KMS-11 (cell line): ENCODE measurements at regions not wholly inside any gene's neighbourhood (a gene's known extent, or its start where the extent isn't known, plus 50 kb on each side); places are given as distances from the start of the nearest gene placed in this dataset.
"Not testable (repeated sequence)": the region's sequence is repeated elsewhere in the genome, so short reads cannot be mapped to it uniquely, and the experiment has no call there.

Experiments
- H2AFZ ChIP-seq: fragments of 200-600 bp; sonication (generic); 2 replicates; pipeline ENCODE4 v1.6.1; 2016; ENCODE audit warnings: antibody characterized with exemption, mixed run types, low read depth
- H3K27ac ChIP-seq: fragments of 200-600 bp; sonication (generic); 2 replicates; pipeline ENCODE4 v1.6.1; 2016; ENCODE audit warnings: mild to moderate bottlenecking, mixed run types
- H3K27me3 ChIP-seq: fragments of 200-600 bp; sonication (generic); 2 replicates; pipeline ENCODE4 v1.6.1; 2017; ENCODE audit warnings: mild to moderate bottlenecking, low read depth, mixed run types, moderate library complexity; ENCODE audit not compliant: insufficient read depth
- H3K36me3 ChIP-seq: fragments of 200-600 bp; sonication (generic); 2 replicates; pipeline ENCODE4 v1.6.1; 2017; ENCODE audit warnings: mild to moderate bottlenecking, mixed run types; ENCODE audit not compliant: insufficient read depth
- H3K4me1 ChIP-seq: fragments of 200-600 bp; sonication (generic); 2 replicates; pipeline ENCODE4 v1.6.1; 2016; ENCODE audit warnings: mild to moderate bottlenecking, low read depth, mixed run types; ENCODE audit not compliant: poor library complexity, severe bottlenecking
- H3K4me2 ChIP-seq: fragments of 200-600 bp; sonication (generic); 2 replicates; pipeline ENCODE4 v1.7.0; 2016; ENCODE audit warnings: mild to moderate bottlenecking, mixed run types
- H3K4me3 ChIP-seq: fragments of 200-600 bp; sonication (generic); IDR thresholded peaks from 2 replicates; pipeline ENCODE4 v1.6.1; 2017; ENCODE audit warnings: low read depth, low read length, mixed read lengths; ENCODE audit not compliant: insufficient read depth
- H3K79me2 ChIP-seq: fragments of 200-600 bp; sonication (generic); 2 replicates; pipeline ENCODE4 v1.6.1; 2016; ENCODE audit warnings: low read depth, mixed run types; ENCODE audit not compliant: insufficient read depth
- H3K9ac ChIP-seq: fragments of 200-600 bp; sonication (generic); 2 replicates; pipeline ENCODE4 v1.6.1; 2016; ENCODE audit warnings: mild to moderate bottlenecking, mixed run types
- H4K20me1 ChIP-seq: fragments of 200-600 bp; sonication (generic); 2 replicates; pipeline ENCODE4 v1.6.1; 2016; ENCODE audit warnings: mild to moderate bottlenecking, mixed run types; ENCODE audit not compliant: insufficient read depth
- CTCF ChIP-seq: fragments of 200-600 bp; sonication (generic); conservative IDR thresholded peaks from 2 replicates; pipeline ENCODE4 v1.6.1; 2017; ENCODE audit warnings: low read depth, mild to moderate bottlenecking, antibody characterized with exemption, low read length, moderate library complexity, mixed read lengths

GRCh38 chr11:60610702-60611101 lies 88.7 kb upstream of the MS4A8 start:
- Histone ChIP-seq H3K4me1 (no peaks in the 10 kb centered on the region), H2AFZ (no peak overlapping the region), H3K9ac (no peak overlapping the region), H3K4me2 (no peak overlapping the region), H3K79me2 (no peaks in the 10 kb centered on the region), H4K20me1 (no peaks in the 10 kb centered on the region), H3K27ac (no peak overlapping the region), H3K36me3 (no peaks in the 10 kb centered on the region), H3K4me3 (no peak overlapping the region), H3K27me3 (no peaks in the 10 kb centered on the region)
- TF ChIP-seq CTCF: no peak

- no peak for TF ChIP-seq CTCF
- Histone ChIP-seq H3K27ac (no peak overlapping the region), H4K20me1 (no peaks in the 10 kb centered on the region), H3K4me2 (no peak overlapping the region), H3K79me2 (no peaks in the 10 kb centered on the region), H2AFZ (no peak overlapping the region), H3K4me3 (no peak overlapping the region), H3K36me3 (no peaks in the 10 kb centered on the region), H3K9ac (no peak overlapping the region), H3K4me1 (peaks cover 3% of the 10 kb centered on the region), H3K27me3 (no peaks in the 10 kb centered on the region)
These were observed 83.9 kb upstream of the MS4A8 start for GRCh38 chr11:60615497-60615896.

DNA sequence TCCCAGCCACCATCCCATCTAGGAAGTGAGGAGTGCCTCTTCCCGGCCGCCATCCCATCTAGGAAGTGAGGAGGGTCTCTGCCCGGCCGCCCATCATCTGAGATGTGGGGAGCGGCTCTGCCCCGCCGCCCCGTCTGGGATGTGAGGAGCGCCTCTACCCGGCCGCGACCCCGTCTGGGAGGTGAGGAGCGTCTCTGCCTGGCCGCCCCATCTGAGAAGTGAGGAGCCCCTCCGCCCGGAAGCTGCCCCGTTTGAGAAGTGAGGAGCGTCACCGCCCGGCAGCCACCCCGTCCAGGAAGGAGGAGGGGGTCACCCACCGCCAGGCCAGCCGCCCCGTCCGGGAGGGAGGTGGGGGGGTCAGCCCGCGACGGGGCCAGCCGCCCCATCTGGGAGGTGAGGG lies 77.5 kb upstream of the MS4A8 start:
- H3K4me1 ChIP-seq, H2AFZ ChIP-seq, H3K36me3 ChIP-seq, H3K79me2 ChIP-seq, H3K4me2 ChIP-seq, H3K27ac ChIP-seq, H3K27me3 ChIP-seq, H3K4me3 ChIP-seq, H4K20me1 ChIP-seq, H3K9ac ChIP-seq: not testable (repeated sequence)

DNA sequence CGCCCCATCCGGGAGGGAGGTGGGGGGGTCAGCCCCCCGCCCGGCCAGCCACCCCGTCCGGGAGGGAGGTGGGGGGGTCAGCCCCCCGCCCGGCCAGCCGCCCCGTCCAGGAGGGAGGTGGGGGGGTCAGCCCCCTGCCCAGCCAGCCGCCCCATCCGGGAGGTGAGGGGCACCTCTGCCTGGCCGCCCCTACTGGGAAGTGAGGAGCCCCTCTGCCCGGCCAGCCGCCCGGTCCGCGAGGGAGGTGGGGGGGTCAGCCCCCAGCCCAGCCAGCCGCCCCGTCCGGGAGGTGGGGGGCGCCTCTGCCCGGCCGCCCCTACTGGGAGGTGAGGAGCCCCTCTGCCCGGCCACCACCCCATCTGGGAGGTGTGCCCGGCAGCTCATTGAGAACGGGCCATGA lies 76.6 kb upstream of the MS4A8 start:
- H2AFZ ChIP-seq, H3K4me1 ChIP-seq, H3K9ac ChIP-seq, H4K20me1 ChIP-seq, H3K27me3 ChIP-seq, H3K4me3 ChIP-seq, H3K79me2 ChIP-seq, H3K4me2 ChIP-seq, H3K36me3 ChIP-seq, H3K27ac ChIP-seq: not testable (repeated sequence)

- H3K27me3 ChIP-seq: no peaks in the 10 kb centered on the region
- H2AFZ ChIP-seq: no peak overlapping the region
- no peaks in the 10 kb centered on the region for H3K79me2 ChIP-seq
- H3K4me3 ChIP-seq: no peak overlapping the region
- no peaks in the 10 kb centered on the region for H4K20me1 ChIP-seq
- H3K4me2 ChIP-seq: no peak overlapping the region
- TF ChIP-seq CTCF: peak; percentile 60
- no peaks in the 10 kb centered on the region for H3K4me1 ChIP-seq
- H3K36me3 ChIP-seq: no peaks in the 10 kb centered on the region
- H3K27ac ChIP-seq: no peak overlapping the region
- H3K9ac ChIP-seq: no peak overlapping the region
These were observed 74.2 kb upstream of the MS4A8 start for GRCh38 chr11:60625262-60625661.

DNA sequence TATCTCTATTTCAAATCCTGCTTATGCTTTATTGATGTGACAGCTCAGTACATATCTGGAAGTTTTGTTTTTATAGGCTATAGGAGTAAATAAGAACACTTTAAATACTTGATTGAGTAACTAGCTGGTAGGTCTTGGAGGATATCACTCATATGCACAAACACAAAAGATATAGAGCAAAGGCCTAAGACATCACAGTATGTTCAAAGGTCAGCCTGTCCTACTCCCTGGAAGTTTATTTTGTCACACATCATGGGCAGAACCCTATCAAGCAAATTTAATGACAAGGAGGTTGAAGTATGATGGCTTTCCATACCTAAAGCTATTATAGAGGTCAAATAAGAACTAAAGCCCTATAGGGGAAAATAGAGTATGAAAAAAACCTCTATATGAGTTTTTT lies 70.0 kb upstream of the MS4A8 start:
- no peak overlapping the region for H3K9ac ChIP-seq
- no peak for TF ChIP-seq CTCF

More for the DNA sequence above, 70.0 kb upstream of the MS4A8 start:
- Histone ChIP-seq H3K4me2 (no peak overlapping the region), H3K27me3 (no peaks in the 10 kb centered on the region), H2AFZ (no peak overlapping the region), H3K36me3 (no peaks in the 10 kb centered on the region), H3K27ac (no peak overlapping the region), H3K79me2 (no peaks in the 10 kb centered on the region), H3K4me3 (no peak overlapping the region), H3K4me1 (no peaks in the 10 kb centered on the region), H4K20me1 (no peaks in the 10 kb centered on the region)
